Esophagus squamous epithelium (tissue), 5 donors: ENCODE measurements at regions not wholly inside any gene's neighbourhood (a gene's known extent, or its start where the extent isn't known, plus 50 kb on each side); places are given as distances from the start of the nearest gene placed in this dataset.

ENCODE experiments used
- DNase-seq: peaks from one replicate; lab custom pipeline; 2025; lab: John Stamatoyannopoulos, UW
- H3K27ac ChIP-seq, 4 donors: fragments of 200-600 bp; sonication (generic); one replicate each; pipeline ENCODE4 v1.5.1; 2016 to 2019; ENCODE audit warnings: mild to moderate bottlenecking in 1 of 4
- H3K27me3 ChIP-seq, 4 donors: fragments of 200-600 bp; sonication (generic); 1 replicate in 3 of 4; 2 replicates in 1 of 4; pipeline versions ENCODE4 v1.5.1 to v1.6.0; 2017 to 2021; ENCODE audit warnings: antibody characterized with exemption in 1 of 4
- H3K36me3 ChIP-seq, 3 donors: fragments of 200-600 bp; sonication (generic); one replicate each; pipeline ENCODE4 v1.5.1; 2016 to 2019
- H3K4me1 ChIP-seq, 3 donors: fragments of 200-600 bp; sonication (generic); one replicate each; pipeline ENCODE4 v1.5.1; 2017 to 2019
- H3K4me3 ChIP-seq, 4 donors: fragments of 200-600 bp; sonication (generic); 1 replicate in 3 of 4; 2 replicates in 1 of 4; pipeline ENCODE4 v1.5.1; 2016 to 2019; ENCODE audit warnings: mild to moderate bottlenecking in 2 of 4, moderate library complexity in 1 of 4
- H3K9me3 ChIP-seq, 3 donors: fragments of 200-600 bp; sonication (generic); one replicate each; pipeline ENCODE4 v1.5.1; 2016 to 2019
- CTCF ChIP-seq, 6 experiments: fragments of 450-650 bp in 4 of 6; fragments of 200-600 bp in 2 of 6; sonication (generic) in 2 of 6; IDR thresholded peaks; one replicate each; pipeline ENCODE4 v1.5.1; 2016 to 2019; ENCODE audit warnings: antibody characterized with exemption in 6 of 6, mild to moderate bottlenecking in 4 of 6, moderate library complexity in 4 of 6
- POLR2A ChIP-seq, 4 donors: fragments of 450-650 bp; IDR thresholded peaks; one replicate each; pipeline ENCODE4 v1.6.1; 2017; ENCODE audit warnings: antibody characterized with exemption in 4 of 4, mild to moderate bottlenecking in 4 of 4, moderate library complexity in 3 of 4
- WGBS, 2 donors: methylation state at CpG; one replicate each; pipeline ENCODE4 v1.1.5; 2018; 5-methylcytosine and 5-hydroxymethylcytosine counted together
- intact Hi-C: fragments of 100-400 bp; cut with DNase I; formaldehyde crosslinking; loops from one replicate; pipeline ENCODE4 v1.15.0; 2022
- donor health status: DM: yes; HTN: yes; CAD: no.

- Histone ChIP-seq H3K36me3 (no peaks in the 10 kb centered on the region), H3K27me3 (peaks cover 0 to 95% (median 0%) of the 10 kb centered on the region in 4 donors), H3K4me1 (no peaks in the 10 kb centered on the region), H3K27ac (no peak overlapping the region), H3K4me3 (no peak overlapping the region), H3K9me3 (no peaks in the 10 kb centered on the region)
- no peak for DNase-seq
- no peak for TF ChIP-seq POLR2A (IDR thresholded peaks at IDR 0.05)
- TF ChIP-seq CTCF (IDR thresholded peaks at IDR 0.05), result no peak
- intact Hi-C loops, result no loop called here
- 80 to 86% methylated on average over 11 to 12 of the region's 12 CpGs for WGBS, 2 donors
These were observed 113.4 kb upstream of the TCERG1L start for GRCh38 chr10:131424836-131425491.

- no peak for TF ChIP-seq CTCF (IDR thresholded peaks at IDR 0.05)
- no peak for TF ChIP-seq POLR2A (IDR thresholded peaks at IDR 0.05)
- 67 to 74% methylated on average over 2 to 4 of the region's 11 CpGs for WGBS, 2 donors
- H3K4me1 ChIP-seq, result no peaks in the 10 kb centered on the region
- intact Hi-C loops, result no loop called here
- H3K9me3 ChIP-seq, result no peaks in the 10 kb centered on the region
- H3K27ac ChIP-seq, result no peak overlapping the region
- DNase-seq, result no peak
- H3K36me3 ChIP-seq, result no peaks in the 10 kb centered on the region
- H3K27me3 ChIP-seq, result peaks cover 0 to 95% (median 0%) of the 10 kb centered on the region in 4 donors
- no peak overlapping the region for H3K4me3 ChIP-seq
These were observed 114.4 kb upstream of the TCERG1L start for GRCh38 chr10:131425752-131426533.

- H3K4me1 ChIP-seq, result no peaks in the 10 kb centered on the region
- H3K27me3 ChIP-seq, result peaks cover 0 to 95% (median 0%) of the 10 kb centered on the region in 4 donors
- WGBS, 2 donors, result 58 to 80% methylated on average over 5 to 7 of the region's 9 CpGs
- no peak for TF ChIP-seq POLR2A (IDR thresholded peaks at IDR 0.05)
- TF ChIP-seq CTCF (IDR thresholded peaks at IDR 0.05), result no peak
- H3K4me3 ChIP-seq, result no peak overlapping the region
- no peaks in the 10 kb centered on the region for H3K9me3 ChIP-seq
- intact Hi-C loops, result no loop called here
- no peak for DNase-seq
- H3K27ac ChIP-seq, result no peak overlapping the region
- H3K36me3 ChIP-seq, result no peaks in the 10 kb centered on the region
These were observed 115.0 kb upstream of the TCERG1L start for GRCh38 chr10:131426534-131426898.

- DNase-seq, result no peak
- H3K9me3 ChIP-seq, result no peaks in the 10 kb centered on the region
- no peak for TF ChIP-seq POLR2A (IDR thresholded peaks at IDR 0.05)
- TF ChIP-seq CTCF (IDR thresholded peaks at IDR 0.05), result no peak
- no peak overlapping the region for H3K27ac ChIP-seq
- peaks cover 0 to 95% (median 0%) of the 10 kb centered on the region in 4 donors for H3K27me3 ChIP-seq
- 50 to 52% methylated on average over 8 of the region's 8 CpGs for WGBS, 2 donors
- H3K36me3 ChIP-seq, result no peaks in the 10 kb centered on the region
- intact Hi-C loops, result no loop called here
- no peak overlapping the region for H3K4me3 ChIP-seq
- H3K4me1 ChIP-seq, result no peaks in the 10 kb centered on the region
These were observed 115.8 kb upstream of the TCERG1L start for GRCh38 chr10:131427281-131427680.

GRCh38 chr10:131427901-131428300, 116.4 kb upstream of the TCERG1L start:
- H3K27me3 ChIP-seq, result peaks cover 0 to 95% (median 0%) of the 10 kb centered on the region in 4 donors
- WGBS, 2 donors, result 86 to 92% methylated on average over 8 of the region's 8 CpGs
- intact Hi-C loops, result no loop called here

More at GRCh38 chr10:131427901-131428300, 116.4 kb upstream of the TCERG1L start:
- H3K4me1 ChIP-seq, result no peaks in the 10 kb centered on the region
- no peaks in the 10 kb centered on the region for H3K36me3 ChIP-seq
- H3K9me3 ChIP-seq, result no peaks in the 10 kb centered on the region
- no peak overlapping the region for H3K27ac ChIP-seq
- no peak overlapping the region for H3K4me3 ChIP-seq
- DNase-seq, result no peak
- TF ChIP-seq CTCF (IDR thresholded peaks at IDR 0.05) (no peak), POLR2A (IDR thresholded peaks at IDR 0.05) (no peak)
